ENCODE measurements at regions not wholly inside any gene's neighbourhood (a gene's known extent, or its start where the extent isn't known, plus 50 kb on each side); places are given as distances from the start of the nearest gene placed in this dataset.

DNA sequence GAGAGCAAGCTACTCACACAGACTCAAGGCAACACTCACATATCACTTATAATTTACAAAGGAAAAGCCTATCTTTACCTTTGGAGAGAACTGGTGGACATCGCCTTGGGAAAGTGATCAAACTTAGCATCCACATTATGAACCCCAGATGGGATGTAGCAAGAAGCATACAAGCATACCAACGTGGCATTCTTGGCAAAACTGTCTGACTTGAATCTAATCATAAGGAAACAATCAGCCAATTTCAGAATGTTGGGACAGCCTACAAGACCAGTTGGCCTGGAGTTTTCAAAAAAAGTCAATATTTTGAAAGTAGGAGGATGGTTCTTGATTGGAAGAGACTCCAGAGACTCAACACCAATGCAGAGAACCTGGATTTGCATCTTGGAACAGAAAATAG lies 79.1 kb upstream of the PMAIP1 start:
- no peaks in the 10 kb centered on the region for H3K36me3 ChIP-seq
- intact Hi-C loops (cut with DNase I; ENCODE audit: low total_unique reads) (no loop called here), in situ Hi-C loops (cut with MboI; ENCODE audit: low pct_ligation_motif_present in 1 of 4, low pct_unique_long_range_greater_than_20kb in 1 of 4, low sequenced_read_pairs in 3 of 4) (loop anchor here in 2 of 4 donors (5.0 to 25.0 kb wide), 2 partner anchors 358 to 363 kb away; no protein-coding TSS in a partner anchor)
- H3K27me3 ChIP-seq, result peaks cover 4% of the 10 kb centered on the region
- peaks cover 0 to 4% (median 2%) of the 10 kb centered on the region in 4 donors for H3K4me1 ChIP-seq
- H3K27ac ChIP-seq, result no peak overlapping the region
- no peak for DNase-seq
- TF ChIP-seq POLR2A (IDR thresholded peaks at IDR 0.05), result no peak
- TF ChIP-seq POLR2AphosphoS5 (IDR thresholded peaks at IDR 0.05), result no peak
- TF ChIP-seq EP300 (IDR thresholded peaks at IDR 0.05; ENCODE audit: low read depth), result no peak
- TF ChIP-seq, protein P1, sequence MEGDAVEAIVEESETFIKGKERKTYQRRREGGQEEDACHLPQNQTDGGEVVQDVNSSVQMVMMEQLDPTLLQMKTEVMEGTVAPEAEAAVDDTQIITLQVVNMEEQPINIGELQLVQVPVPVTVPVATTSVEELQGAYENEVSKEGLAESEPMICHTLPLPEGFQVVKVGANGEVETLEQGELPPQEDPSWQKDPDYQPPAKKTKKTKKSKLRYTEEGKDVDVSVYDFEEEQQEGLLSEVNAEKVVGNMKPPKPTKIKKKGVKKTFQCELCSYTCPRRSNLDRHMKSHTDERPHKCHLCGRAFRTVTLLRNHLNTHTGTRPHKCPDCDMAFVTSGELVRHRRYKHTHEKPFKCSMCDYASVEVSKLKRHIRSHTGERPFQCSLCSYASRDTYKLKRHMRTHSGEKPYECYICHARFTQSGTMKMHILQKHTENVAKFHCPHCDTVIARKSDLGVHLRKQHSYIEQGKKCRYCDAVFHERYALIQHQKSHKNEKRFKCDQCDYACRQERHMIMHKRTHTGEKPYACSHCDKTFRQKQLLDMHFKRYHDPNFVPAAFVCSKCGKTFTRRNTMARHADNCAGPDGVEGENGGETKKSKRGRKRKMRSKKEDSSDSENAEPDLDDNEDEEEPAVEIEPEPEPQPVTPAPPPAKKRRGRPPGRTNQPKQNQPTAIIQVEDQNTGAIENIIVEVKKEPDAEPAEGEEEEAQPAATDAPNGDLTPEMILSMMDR (IDR thresholded peaks at IDR 0.05), result no peak
- 42 to 44% methylated on average over 2 of the region's 2 CpGs for WGBS, 2 donors (ENCODE audit: low coverage in 1 of 2)
- no peaks in the 10 kb centered on the region for H3K9me3 ChIP-seq
- no peak overlapping the region for H3K4me3 ChIP-seq

DNA sequence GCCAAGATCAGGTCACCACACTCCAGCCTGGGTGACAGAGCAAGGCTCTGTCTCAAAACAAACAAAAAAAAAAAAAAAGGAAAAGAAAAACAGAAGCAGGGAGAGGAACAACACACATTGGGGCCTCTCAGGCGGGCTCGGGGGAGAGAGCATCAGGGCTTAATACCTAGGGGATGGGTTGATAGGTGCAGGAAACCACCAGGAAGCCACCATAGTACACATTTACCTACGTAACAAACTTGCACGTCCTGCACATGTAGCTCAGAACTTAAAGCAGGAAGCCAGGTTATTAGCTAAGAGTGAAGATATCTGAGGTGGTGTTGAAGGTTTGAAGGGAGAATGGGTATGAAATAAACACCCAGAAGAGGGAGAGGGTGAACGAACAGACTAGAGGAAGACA lies 81.0 kb upstream of the PMAIP1 start:
- intact Hi-C loops (cut with DNase I; ENCODE audit: low total_unique reads), result loop anchor here (10.0 kb wide), 1 partner anchor 104 kb away; no protein-coding TSS in a partner anchor
- 65 to 71% methylated on average over 4 to 5 of the region's 5 CpGs for WGBS, 2 donors (ENCODE audit: low coverage in 1 of 2)
- H3K27me3 ChIP-seq, result no peaks in the 10 kb centered on the region

DNA sequence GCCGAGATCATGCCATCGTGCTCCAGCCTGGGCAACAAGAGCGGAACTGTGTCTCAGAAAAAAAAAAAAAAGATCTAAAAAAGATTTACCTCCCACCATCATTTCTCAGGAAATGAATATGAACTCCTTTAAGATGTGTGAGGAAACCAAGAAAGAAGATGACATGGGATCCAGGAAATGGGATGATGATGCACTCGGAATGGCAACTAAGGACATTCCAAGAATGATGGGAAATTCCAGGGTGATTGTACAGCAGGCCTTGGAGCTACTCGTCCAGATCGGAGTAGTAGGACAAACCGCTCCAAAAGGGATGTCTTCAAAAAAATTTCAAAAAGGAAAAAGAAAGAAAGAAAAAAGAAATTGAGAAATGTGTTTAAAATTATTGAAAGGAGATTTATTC lies 84.9 kb upstream of the PMAIP1 start:
- no peak overlapping the region for H3K27ac ChIP-seq
- no peak overlapping the region for H3K4me3 ChIP-seq
- H3K36me3 ChIP-seq, result no peaks in the 10 kb centered on the region
- no peak for DNase-seq
- TF ChIP-seq POLR2A (IDR thresholded peaks at IDR 0.05), result no peak
- TF ChIP-seq, protein P1 (IDR thresholded peaks at IDR 0.05), result no peak
- no peak for TF ChIP-seq EP300 (IDR thresholded peaks at IDR 0.05; ENCODE audit: low read depth)
- TF ChIP-seq POLR2AphosphoS5 (IDR thresholded peaks at IDR 0.05), result no peak
- no peaks in the 10 kb centered on the region for H3K27me3 ChIP-seq
- in situ Hi-C loops (cut with MboI; ENCODE audit: low pct_ligation_motif_present in 1 of 4, low pct_unique_long_range_greater_than_20kb in 1 of 4, low sequenced_read_pairs in 3 of 4) (loop anchor here in 1 of 4 donors (25.0 kb wide), 1 partner anchor 353 kb away; no protein-coding TSS in a partner anchor), intact Hi-C loops (cut with DNase I; ENCODE audit: low total_unique reads) (loop anchor here (10.0 kb wide), 1 partner anchor 100 kb away; no protein-coding TSS in a partner anchor)
- no peaks in the 10 kb centered on the region for H3K4me1 ChIP-seq
- 60 to 75% methylated on average over 6 to 7 of the region's 7 CpGs for WGBS, 2 donors (ENCODE audit: low coverage in 1 of 2)
- H3K9me3 ChIP-seq, result no peaks in the 10 kb centered on the region

More for the DNA sequence above, 81.0 kb upstream of the PMAIP1 start:
- Histone ChIP-seq H3K27ac (no peak overlapping the region), H3K36me3 (no peaks in the 10 kb centered on the region), H3K4me3 (no peak overlapping the region), H3K4me1 (peaks cover 0 to 4% (median 2%) of the 10 kb centered on the region in 4 donors), H3K9me3 (no peaks in the 10 kb centered on the region)
- DNase-seq, result no peak
- in situ Hi-C loops (cut with MboI; ENCODE audit: low pct_ligation_motif_present in 1 of 4, low pct_unique_long_range_greater_than_20kb in 1 of 4, low sequenced_read_pairs in 3 of 4), result loop anchor here in 1 of 4 donors (25.0 kb wide), 1 partner anchor 356 kb away; no protein-coding TSS in a partner anchor
- no peak for TF ChIP-seq EP300 (IDR thresholded peaks at IDR 0.05; ENCODE audit: low read depth)
- TF ChIP-seq, protein P1 (IDR thresholded peaks at IDR 0.05), result no peak
- TF ChIP-seq POLR2AphosphoS5 (IDR thresholded peaks at IDR 0.05), result no peak
- no peak for TF ChIP-seq POLR2A (IDR thresholded peaks at IDR 0.05)

DNA sequence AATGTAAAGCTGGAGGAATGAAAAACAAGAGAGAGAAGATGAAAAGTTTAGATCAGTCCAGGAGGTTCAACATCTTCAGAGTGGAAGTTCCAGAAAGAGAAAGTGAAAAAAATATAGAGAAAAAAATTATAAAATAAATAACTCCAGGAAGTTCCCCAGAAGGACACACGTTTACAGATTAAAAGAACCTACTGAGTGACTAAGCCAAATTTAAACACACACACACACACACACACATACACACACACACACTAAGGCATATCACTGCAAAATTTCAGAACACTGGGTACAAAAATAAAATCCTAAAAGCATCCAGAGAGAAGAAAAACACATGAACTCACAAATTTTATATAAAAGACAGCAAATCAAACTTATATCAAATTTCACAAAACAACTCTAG lies 85.9 kb upstream of the PMAIP1 start:
- no peak for DNase-seq
- intact Hi-C loops (cut with DNase I; ENCODE audit: low total_unique reads), result loop anchor here (10.0 kb wide), 1 partner anchor 99 kb away; no protein-coding TSS in a partner anchor
- Histone ChIP-seq H3K4me1 (no peaks in the 10 kb centered on the region), H3K9me3 (no peaks in the 10 kb centered on the region), H3K36me3 (no peaks in the 10 kb centered on the region), H3K4me3 (no peak overlapping the region), H3K27ac (no peak overlapping the region), H3K27me3 (no peaks in the 10 kb centered on the region)
- TF ChIP-seq POLR2A (IDR thresholded peaks at IDR 0.05) (no peak), EP300 (IDR thresholded peaks at IDR 0.05; ENCODE audit: low read depth) (no peak), POLR2AphosphoS5 (IDR thresholded peaks at IDR 0.05) (no peak)
- in situ Hi-C loops (cut with MboI; ENCODE audit: low pct_ligation_motif_present in 1 of 4, low pct_unique_long_range_greater_than_20kb in 1 of 4, low sequenced_read_pairs in 3 of 4), result loop anchor here in 1 of 4 donors (25.0 kb wide), 1 partner anchor 352 kb away; no protein-coding TSS in a partner anchor
- 12% methylated on average over 1 of the region's 1 CpG; no CpG with 5 or more reads in 1 of the 2 donors for WGBS, 2 donors (ENCODE audit: low coverage in 1 of 2)
